ENCODE measurements at regions not wholly inside any gene's neighbourhood (a gene's known extent, or its start where the extent isn't known, plus 50 kb on each side); places are given as distances from the start of the nearest gene placed in this dataset.
"Not testable (repeated sequence)": the region's sequence is repeated elsewhere in the genome, so short reads cannot be mapped to it uniquely, and the experiment has no call there.

DNA sequence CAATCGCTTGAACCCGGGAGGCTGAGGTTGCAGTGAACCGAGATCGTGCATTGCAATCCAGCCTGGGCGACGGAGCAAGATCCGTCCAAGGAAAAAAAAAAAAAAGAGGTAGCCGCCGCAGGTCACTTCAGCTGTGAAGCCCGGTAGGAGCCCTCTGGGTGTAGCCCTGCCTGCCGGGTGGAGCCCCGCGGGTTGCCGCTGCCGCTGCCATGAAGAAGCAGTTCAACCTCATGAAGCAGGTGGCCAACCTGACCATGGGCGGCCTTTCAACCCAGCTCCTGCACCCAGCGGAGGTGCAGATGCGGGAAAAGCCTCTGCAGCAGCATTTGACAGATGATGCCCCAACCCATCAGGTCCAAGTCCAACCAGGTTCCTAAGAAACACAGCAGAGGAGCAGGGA lies 219.5 kb upstream of the SLC39A10 start:
- no peak overlapping the region for H3K4me3 ChIP-seq (ENCODE audit: low read depth, low read length)
- TF ChIP-seq, protein P1, sequence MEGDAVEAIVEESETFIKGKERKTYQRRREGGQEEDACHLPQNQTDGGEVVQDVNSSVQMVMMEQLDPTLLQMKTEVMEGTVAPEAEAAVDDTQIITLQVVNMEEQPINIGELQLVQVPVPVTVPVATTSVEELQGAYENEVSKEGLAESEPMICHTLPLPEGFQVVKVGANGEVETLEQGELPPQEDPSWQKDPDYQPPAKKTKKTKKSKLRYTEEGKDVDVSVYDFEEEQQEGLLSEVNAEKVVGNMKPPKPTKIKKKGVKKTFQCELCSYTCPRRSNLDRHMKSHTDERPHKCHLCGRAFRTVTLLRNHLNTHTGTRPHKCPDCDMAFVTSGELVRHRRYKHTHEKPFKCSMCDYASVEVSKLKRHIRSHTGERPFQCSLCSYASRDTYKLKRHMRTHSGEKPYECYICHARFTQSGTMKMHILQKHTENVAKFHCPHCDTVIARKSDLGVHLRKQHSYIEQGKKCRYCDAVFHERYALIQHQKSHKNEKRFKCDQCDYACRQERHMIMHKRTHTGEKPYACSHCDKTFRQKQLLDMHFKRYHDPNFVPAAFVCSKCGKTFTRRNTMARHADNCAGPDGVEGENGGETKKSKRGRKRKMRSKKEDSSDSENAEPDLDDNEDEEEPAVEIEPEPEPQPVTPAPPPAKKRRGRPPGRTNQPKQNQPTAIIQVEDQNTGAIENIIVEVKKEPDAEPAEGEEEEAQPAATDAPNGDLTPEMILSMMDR (IDR thresholded peaks at IDR 0.05; ENCODE audit: borderline replicate concordance, insufficient read depth, low read depth, low read length): no peak

DNA sequence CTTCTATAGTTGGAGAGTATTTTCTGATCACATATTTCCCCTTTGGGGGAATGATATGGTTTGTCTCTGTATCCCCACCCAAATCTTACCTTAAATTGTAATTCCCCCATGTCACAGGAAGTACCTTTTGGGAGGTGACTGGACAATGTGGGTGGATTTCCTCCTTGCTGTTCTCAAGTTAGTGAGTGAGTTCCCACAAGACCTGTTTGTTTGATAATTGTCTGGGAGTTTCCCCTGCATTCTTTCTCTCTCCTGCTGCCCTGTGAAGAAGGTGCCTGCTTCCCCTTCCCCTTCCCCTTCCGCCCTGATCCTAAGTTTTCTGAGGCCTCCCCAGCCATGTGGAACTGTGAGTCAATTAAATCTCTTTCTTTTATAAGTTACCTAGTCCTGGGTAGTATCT lies 222.7 kb upstream of the SLC39A10 start:
- TF ChIP-seq, protein P1 (IDR thresholded peaks at IDR 0.05; ENCODE audit: borderline replicate concordance, insufficient read depth, low read depth, low read length): no peak
- H3K4me3 ChIP-seq (ENCODE audit: low read depth, low read length): no peak overlapping the region

DNA sequence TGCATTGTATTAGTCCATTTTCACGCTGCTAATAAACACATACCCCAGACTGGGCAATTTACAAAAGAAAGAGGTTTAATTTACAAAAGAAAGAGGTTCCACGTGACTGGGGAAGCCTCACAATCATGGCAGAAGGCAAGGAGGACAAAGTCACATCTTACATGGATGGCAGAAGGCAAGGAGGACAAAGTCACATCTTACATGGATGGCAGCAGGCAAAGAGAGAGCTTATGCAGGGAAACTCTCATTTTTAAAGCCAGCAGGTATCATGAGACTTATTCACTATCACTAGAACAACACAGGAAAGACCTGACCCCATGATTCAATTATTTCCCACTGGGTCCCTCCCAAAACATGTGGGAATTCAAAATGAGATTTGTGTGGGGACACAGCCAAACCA lies 223.3 kb upstream of the SLC39A10 start:
- not testable (repeated sequence) for H3K4me3 ChIP-seq (ENCODE audit: low read depth, low read length)

DNA sequence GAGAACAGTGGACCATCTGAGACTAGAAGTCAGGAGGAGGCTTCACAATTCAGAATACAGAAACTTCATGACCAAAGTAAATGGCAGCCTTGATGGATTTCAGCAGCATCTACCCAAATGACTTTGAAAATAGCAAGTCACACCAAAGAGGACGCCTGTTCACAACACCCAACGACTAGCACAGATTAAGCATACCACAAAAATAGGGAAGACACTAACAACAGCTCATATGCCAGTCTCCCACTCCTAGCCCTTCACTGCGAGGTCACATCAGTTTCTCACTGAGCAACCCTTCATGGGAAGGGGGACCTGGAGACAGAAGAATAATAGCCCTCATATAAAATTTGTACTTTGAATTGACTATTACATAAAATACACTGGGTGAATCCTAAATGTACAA lies 228.4 kb upstream of the SLC39A10 start:
- TF ChIP-seq, protein P1 (IDR thresholded peaks at IDR 0.05; ENCODE audit: borderline replicate concordance, insufficient read depth, low read depth, low read length): no peak
- H3K4me3 ChIP-seq (ENCODE audit: low read depth, low read length): no peak overlapping the region

DNA sequence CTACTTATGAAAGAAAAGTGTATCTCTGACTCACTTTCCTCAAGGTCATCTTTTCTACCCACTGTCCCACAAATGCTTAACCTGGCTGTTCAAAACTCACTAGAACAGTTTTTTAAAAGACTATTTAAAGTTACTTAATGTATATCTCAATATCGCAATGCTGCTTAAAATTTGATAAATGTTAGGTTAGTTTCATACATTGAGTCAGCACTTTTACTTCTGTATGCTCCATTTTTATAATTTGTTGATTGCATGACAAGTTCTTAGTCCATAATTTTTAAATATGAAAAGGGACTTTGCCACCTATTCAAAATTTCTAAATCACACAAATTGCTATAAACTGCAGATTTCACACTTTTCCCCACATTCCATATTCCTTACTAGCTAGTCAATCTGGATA lies 231.7 kb upstream of the SLC39A10 start:
- TF ChIP-seq, protein P1 (IDR thresholded peaks at IDR 0.05; ENCODE audit: borderline replicate concordance, insufficient read depth, low read depth, low read length): no peak
- H3K4me3 ChIP-seq (ENCODE audit: low read depth, low read length): no peak overlapping the region

DNA sequence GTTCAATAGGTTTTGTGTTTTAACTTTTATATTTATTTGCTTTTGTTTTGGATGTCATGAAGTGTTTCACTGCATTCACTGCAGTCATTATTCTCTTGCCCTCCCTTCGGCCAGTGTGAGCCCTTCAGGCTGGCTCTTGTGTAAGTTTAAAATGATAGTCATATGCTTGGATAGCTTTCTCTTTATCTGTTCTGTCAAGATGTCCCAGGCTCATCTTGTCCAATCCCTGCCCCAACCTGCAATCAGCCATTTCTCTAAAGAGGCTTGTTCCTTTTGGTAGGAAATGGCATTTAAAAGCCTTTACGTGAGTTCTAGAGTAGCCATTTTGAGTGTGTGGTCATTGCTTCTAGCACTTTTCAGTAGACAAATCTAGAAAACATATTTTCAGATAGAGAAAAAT lies 238.0 kb upstream of the SLC39A10 start:
- TF ChIP-seq, protein P1 (IDR thresholded peaks at IDR 0.05; ENCODE audit: borderline replicate concordance, insufficient read depth, low read depth, low read length): no peak
- no peak overlapping the region for H3K4me3 ChIP-seq (ENCODE audit: low read depth, low read length)

DNA sequence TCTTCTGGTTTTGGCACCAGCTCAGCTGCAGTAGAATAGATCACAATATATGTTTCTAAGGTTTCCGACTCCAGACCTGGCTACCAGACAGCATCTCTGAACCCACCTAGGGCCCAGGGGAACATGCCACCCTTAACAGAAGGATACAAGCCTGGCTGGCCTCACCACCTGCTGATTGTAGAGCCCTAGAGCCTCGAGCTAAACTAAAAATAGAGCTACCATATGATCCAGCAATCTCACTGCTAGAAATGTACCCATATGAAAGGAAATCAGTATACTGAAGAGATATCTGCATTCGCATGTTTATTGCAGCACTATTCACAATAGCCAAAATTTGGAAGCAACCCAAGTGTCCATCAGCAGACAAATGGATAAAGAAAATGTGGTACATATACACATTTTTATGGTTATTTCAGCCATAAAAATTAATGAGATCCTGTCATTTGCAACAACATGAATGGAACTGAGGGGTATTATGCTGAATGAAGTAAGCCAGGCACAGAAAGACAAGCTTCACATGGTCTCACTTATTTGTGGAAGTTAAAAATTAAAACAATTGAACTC lies 242.4 kb upstream of the SLC39A10 start:
- H3K4me3 ChIP-seq (ENCODE audit: low read depth, low read length): no peak overlapping the region
- TF ChIP-seq, protein P1 (IDR thresholded peaks at IDR 0.05; ENCODE audit: borderline replicate concordance, insufficient read depth, low read depth, low read length): no peak

DNA sequence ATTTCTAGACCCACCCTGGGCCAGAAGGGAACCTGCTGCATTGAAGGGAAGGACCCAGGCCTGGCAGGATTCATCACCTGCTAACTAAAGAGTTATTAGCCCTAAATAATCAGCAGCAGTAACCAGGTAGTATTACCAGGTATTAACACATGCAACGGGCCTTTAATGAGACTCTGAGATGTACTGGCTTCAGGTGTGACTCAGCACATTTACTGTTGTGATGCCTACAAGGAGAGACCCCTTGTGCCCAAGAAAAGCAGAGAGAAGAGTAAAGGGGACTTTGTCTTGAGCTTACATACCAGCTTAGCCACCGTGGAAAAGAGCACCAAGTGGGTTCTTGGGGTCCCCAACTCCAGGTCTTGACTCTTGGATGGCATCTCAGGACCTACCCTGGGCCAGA lies 243.1 kb upstream of the SLC39A10 start:
- H3K4me3 ChIP-seq (ENCODE audit: low read depth, low read length): no peak overlapping the region
- TF ChIP-seq, protein P1 (IDR thresholded peaks at IDR 0.05; ENCODE audit: borderline replicate concordance, insufficient read depth, low read depth, low read length): no peak
